ENCODE measurements at regions not wholly inside any gene's neighbourhood (a gene's known extent, or its start where the extent isn't known, plus 50 kb on each side); places are given as distances from the start of the nearest gene placed in this dataset.

DNA sequence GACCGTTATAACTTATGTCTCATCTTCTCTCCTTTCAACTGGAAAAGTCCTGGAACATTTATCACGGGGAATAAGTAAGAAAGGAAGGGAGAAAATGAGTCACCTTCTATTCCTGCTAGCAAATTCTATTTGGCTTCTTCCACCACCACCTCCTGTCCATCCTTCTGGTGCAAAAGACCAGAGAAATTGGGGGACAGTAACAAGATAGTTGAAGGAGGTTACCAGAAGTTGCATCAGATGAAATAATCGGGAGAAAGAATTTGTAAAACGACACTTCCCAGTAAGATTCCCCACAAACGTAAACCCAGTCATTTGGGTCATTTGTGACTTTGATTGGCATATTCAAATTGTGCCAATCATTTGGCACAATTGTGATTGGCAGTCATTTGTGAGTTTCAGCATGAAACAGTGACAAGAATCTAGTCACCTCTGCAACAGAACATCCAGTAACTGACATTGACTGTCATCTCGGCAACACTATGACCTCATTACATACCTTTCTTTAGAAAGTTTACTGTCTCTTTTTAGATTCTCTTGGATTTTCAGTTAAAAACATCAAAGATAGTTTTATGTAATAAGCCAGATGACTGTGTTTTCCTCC lies 51.3 kb upstream of the PIK3CG start:
- 72 to 79% (median 78%) methylated on average over 6 of the region's 6 CpGs for WGBS, 3 donors

DNA sequence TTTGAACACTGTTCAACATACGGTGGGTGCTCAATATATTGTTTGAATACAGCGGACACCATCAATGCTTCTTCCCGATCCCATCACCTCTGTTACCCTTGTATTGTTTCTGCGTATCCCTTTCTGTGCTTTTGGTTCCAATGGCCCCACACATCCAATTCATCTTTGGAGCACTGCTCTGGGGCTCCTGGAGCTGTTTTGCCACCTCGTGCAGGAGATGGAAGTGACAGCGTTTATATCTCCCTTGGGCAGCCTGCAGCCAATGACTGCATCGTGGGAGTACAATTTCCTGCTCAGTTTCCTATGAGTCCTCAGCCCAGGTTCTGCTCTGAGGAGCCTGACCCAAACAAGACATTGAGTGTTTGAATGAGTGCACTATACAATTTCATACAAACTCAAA lies 50.2 kb upstream of the PIK3CG start:
- no peak overlapping the region for H3K4me3 ChIP-seq (ENCODE audit: low read depth in 1 of 3, low read length in 3 of 3)
- H3K27ac ChIP-seq (ENCODE audit: low read depth in 1 of 3, low read length in 2 of 3): no peak overlapping the region
- DNase-seq (no peak), FAIRE-seq (no peak)
- no peaks in the 10 kb centered on the region for H3K4me1 ChIP-seq (ENCODE audit: control insufficient read depth in 3 of 3, insufficient read depth in 2 of 3, low read depth in 1 of 3, low read length in 2 of 3)
- H3K27me3 ChIP-seq (ENCODE audit: control insufficient read depth in 3 of 3, insufficient read depth in 3 of 3, low read length in 3 of 3): no peaks in the 10 kb centered on the region
- H3K9me3 ChIP-seq (ENCODE audit: control insufficient read depth in 2 of 2, insufficient read depth in 1 of 2, low read depth in 1 of 2, low read length in 1 of 2): no peaks in the 10 kb centered on the region
- 74 to 84% (median 77%) methylated on average over 7 of the region's 7 CpGs for WGBS, 3 donors
- H3K36me3 ChIP-seq (ENCODE audit: control insufficient read depth in 3 of 3, insufficient read depth in 2 of 3, low read depth in 1 of 3, low read length in 3 of 3): no peaks in the 10 kb centered on the region

More for the DNA sequence above, 51.3 kb upstream of the PIK3CG start:
- no peaks in the 10 kb centered on the region for H3K27me3 ChIP-seq (ENCODE audit: control insufficient read depth in 3 of 3, insufficient read depth in 3 of 3, low read length in 3 of 3)
- no peak overlapping the region for H3K27ac ChIP-seq (ENCODE audit: low read depth in 1 of 3, low read length in 2 of 3)
- no peaks in the 10 kb centered on the region for H3K36me3 ChIP-seq (ENCODE audit: control insufficient read depth in 3 of 3, insufficient read depth in 2 of 3, low read depth in 1 of 3, low read length in 3 of 3)
- no peaks in the 10 kb centered on the region for H3K9me3 ChIP-seq (ENCODE audit: control insufficient read depth in 2 of 2, insufficient read depth in 1 of 2, low read depth in 1 of 2, low read length in 1 of 2)
- H3K4me3 ChIP-seq (ENCODE audit: low read depth in 1 of 3, low read length in 3 of 3): no peak overlapping the region
- no peaks in the 10 kb centered on the region for H3K4me1 ChIP-seq (ENCODE audit: control insufficient read depth in 3 of 3, insufficient read depth in 2 of 3, low read depth in 1 of 3, low read length in 2 of 3)
- no peak for DNase-seq
- no peak for FAIRE-seq

Measured in small intestine (tissue), 7 donors.